Lung (tissue), 11 donors: ENCODE measurements at regions not wholly inside any gene's neighbourhood (a gene's known extent, or its start where the extent isn't known, plus 50 kb on each side); places are given as distances from the start of the nearest gene placed in this dataset.
A peak's percentile ranks its signal among the peaks of the same experiment; 100 is the strongest.

ENCODE experiments used
- ATAC-seq: fragments of 200-7000 bp; cut with Tn5 transposase; one replicate; pipeline ENCODE4 v1.9.1; 2020; ENCODE audit warnings: moderate number of reproducible peaks; ENCODE audit not compliant: insufficient read depth, low FRiP score
- DNase-seq, 3 donors: peaks; one replicate each; pipeline ENCODE4 v3.0.0-alpha.2; 2013 to 2017
- H3K27ac ChIP-seq, 2 donors: one replicate each; pipeline ENCODE4 v1.5.1; 2013; ENCODE audit warnings: mild to moderate bottlenecking in 2 of 2, moderate library complexity in 2 of 2, control low read depth in 1 of 2, inconsistent platforms in 1 of 2, low read depth in 1 of 2, low read length in 1 of 2
- H3K27me3 ChIP-seq, 3 donors: one replicate each; pipeline ENCODE4 v1.5.1; 2013; ENCODE audit warnings: low read length in 2 of 3; ENCODE audit not compliant: control insufficient read depth in 3 of 3, insufficient read depth in 3 of 3
- H3K36me3 ChIP-seq, 4 donors: one replicate each; pipeline ENCODE4 v1.5.1; 2013; ENCODE audit warnings: low read length in 4 of 4, mild to moderate bottlenecking in 1 of 4, moderate library complexity in 1 of 4; ENCODE audit not compliant: control insufficient read depth in 4 of 4, insufficient read depth in 4 of 4
- H3K4me1 ChIP-seq, 5 donors: one replicate each; pipeline ENCODE4 v1.5.1; 2013; ENCODE audit warnings: low read length in 5 of 5, mild to moderate bottlenecking in 2 of 5, moderate library complexity in 1 of 5; ENCODE audit not compliant: control insufficient read depth in 5 of 5, insufficient read depth in 5 of 5
- H3K4me3 ChIP-seq: one replicate; pipeline ENCODE4 v1.5.1; 2013; ENCODE audit warnings: mild to moderate bottlenecking, control low read depth, moderate library complexity
- H3K9ac ChIP-seq, 2 donors: one replicate each; pipeline ENCODE4 v1.5.1; 2013; ENCODE audit warnings: low read length in 2 of 2, control low read depth in 1 of 2; ENCODE audit not compliant: insufficient read depth in 1 of 2
- H3K9me3 ChIP-seq, 4 donors: one replicate each; pipeline ENCODE4 v1.5.1; 2013; ENCODE audit warnings: low read length in 3 of 4, mild to moderate bottlenecking in 1 of 4, moderate library complexity in 1 of 4; ENCODE audit not compliant: control insufficient read depth in 4 of 4, insufficient read depth in 3 of 4
- WGBS, 2 donors: extraction: QIAGEN DNeasy Blood & Tissue Kit; methylation state at CpG; one replicate each; pipeline ENCODE4 v1.1.7; 2013; 5-methylcytosine and 5-hydroxymethylcytosine counted together
- TF ChIP-seq, protein P1 (sequence below): IDR thresholded peaks from 2 replicates; pipeline ENCODE4 v1.5.1; 2012; ENCODE audit warnings: mild to moderate bottlenecking; ENCODE audit errors: control extremely low read depth, extremely low read depth
- donor health status: control.
- donor health status: control.
- donor health status: Bipolar disorder and iron deficiency.
- donor health status: healthy.
- donor health status: DM: yes; HTN: yes; CAD: no.

DNA sequence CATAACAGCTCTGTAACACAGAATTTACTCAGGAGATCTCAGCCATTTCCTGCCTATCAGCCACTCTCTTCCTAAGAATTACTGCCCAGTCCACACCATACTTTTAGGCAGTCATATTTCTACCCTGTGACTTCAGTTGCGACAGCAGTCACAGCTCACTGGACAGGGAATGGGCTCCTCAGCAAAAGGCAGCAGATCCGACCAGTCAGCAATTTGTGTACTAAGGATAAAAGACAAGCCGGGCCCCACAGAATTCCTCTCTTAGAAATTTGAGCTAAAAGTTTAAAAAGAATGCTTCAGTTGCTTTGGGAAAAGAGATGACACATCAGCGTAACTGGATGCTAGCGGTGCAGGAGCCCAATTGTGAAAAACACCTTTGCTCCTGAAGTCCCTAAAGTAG, 172.1 kb downstream of the ENC1 start:
- no peak for ATAC-seq
- Histone ChIP-seq H3K27ac (no peak overlapping the region), H3K9ac (no peak overlapping the region), H3K4me3 (no peak overlapping the region), H3K4me1 (peaks cover 0 to 5% (median 0%) of the 10 kb centered on the region in 5 donors), H3K36me3 (no peaks in the 10 kb centered on the region), H3K27me3 (no peaks in the 10 kb centered on the region), H3K9me3 (no peaks in the 10 kb centered on the region)
- TF ChIP-seq, protein P1, sequence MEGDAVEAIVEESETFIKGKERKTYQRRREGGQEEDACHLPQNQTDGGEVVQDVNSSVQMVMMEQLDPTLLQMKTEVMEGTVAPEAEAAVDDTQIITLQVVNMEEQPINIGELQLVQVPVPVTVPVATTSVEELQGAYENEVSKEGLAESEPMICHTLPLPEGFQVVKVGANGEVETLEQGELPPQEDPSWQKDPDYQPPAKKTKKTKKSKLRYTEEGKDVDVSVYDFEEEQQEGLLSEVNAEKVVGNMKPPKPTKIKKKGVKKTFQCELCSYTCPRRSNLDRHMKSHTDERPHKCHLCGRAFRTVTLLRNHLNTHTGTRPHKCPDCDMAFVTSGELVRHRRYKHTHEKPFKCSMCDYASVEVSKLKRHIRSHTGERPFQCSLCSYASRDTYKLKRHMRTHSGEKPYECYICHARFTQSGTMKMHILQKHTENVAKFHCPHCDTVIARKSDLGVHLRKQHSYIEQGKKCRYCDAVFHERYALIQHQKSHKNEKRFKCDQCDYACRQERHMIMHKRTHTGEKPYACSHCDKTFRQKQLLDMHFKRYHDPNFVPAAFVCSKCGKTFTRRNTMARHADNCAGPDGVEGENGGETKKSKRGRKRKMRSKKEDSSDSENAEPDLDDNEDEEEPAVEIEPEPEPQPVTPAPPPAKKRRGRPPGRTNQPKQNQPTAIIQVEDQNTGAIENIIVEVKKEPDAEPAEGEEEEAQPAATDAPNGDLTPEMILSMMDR, result no peak
- WGBS, 2 donors, result 97 to 98% methylated on average over 5 of the region's 5 CpGs
- DNase-seq, result no peak

DNA sequence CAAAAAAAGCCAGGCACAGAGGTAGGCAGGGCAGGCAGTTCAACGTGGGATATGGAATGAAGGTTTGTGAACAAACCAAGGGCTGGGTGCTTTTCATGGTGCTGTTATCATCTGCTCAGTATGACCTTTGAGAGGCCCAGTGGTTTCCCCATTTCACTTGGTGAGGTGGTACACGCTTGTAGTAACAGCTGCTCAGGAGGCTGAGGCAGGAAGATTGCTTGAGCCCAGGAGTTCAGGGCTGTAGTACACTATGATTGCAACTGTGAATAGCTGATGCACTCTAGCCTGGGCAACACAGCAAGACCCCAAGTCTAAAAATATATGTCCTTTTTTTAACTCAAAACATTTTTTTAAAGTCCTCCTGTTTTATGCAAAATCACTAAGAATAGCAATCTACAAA, 174.8 kb downstream of the ENC1 start:
- Histone ChIP-seq H3K27me3 (no peaks in the 10 kb centered on the region), H3K36me3 (no peaks in the 10 kb centered on the region), H3K4me3 (no peak overlapping the region), H3K9me3 (no peaks in the 10 kb centered on the region), H3K27ac (no peak overlapping the region), H3K9ac (no peak overlapping the region), H3K4me1 (peaks cover 0 to 5% (median 0%) of the 10 kb centered on the region in 5 donors)
- ATAC-seq (no peak), DNase-seq (no peak)
- TF ChIP-seq, protein P1, result no peak
- WGBS, 2 donors, result 94 to 98% methylated on average over 2 of the region's 2 CpGs

DNA sequence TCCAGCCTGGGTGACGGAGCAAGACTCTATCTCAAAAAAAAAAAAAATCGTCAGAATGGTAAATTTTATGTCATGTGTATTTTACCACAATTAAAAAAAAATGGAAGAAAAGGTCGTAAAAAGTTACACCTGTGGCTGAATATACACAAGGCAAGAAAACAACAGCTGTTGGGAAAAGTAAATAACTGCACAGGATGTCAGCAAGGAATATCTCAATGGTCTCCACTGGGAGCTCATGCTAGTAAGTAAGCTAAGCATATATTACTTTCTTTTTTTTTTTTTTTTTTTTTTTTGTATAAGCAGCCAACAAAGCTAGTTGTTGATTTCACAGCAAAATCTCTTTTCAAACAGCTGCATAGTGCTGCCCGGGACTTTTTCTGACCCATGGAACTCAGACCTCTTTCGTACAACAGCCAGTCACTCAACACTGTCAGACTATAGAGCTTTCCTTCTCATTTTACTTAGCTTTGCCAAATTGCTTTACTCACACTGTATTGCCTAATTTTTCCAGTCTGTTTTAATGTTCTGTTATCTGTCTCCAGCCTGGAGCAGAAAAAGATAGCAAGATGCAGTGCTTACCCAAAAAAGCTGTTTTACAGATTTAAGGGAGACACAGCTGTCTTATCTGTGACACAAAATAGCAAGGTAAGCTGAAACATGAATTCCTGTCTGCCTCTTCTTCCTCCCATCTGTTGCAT, 175.9 kb downstream of the ENC1 start:
- Histone ChIP-seq H3K36me3 (no peaks in the 10 kb centered on the region), H3K9me3 (no peaks in the 10 kb centered on the region), H3K27me3 (no peaks in the 10 kb centered on the region), H3K27ac (no peak overlapping the region), H3K4me3 (no peak overlapping the region), H3K4me1 (peaks cover 0 to 7% (median 0%) of the 10 kb centered on the region in 5 donors), H3K9ac (no peak overlapping the region)
- peak; percentile 19 for ATAC-seq
- peak; percentile 81 to 96 (median 91) for DNase-seq
- 81 to 85% methylated on average over 5 of the region's 5 CpGs for WGBS, 2 donors
- TF ChIP-seq, protein P1, result no peak

DNA sequence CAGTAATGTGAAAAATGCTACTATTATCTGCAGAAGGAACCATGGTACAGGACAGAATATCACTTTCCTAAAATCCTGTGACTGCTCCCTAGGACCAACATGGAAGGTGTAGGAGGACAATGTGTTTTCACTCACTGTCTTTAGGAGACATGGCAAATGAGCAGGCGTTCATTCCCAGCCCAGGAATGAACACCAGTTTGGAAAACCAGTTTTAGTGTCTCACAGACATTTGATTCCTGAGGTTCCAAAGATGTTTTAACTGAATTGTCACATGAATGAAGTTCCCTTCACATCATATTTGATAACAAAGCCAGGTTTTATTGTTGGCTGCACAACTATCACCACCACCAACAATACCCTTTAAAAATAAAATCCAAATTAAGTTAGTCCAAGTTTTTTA, 178.2 kb downstream of the ENC1 start:
- Histone ChIP-seq H3K36me3 (no peaks in the 10 kb centered on the region), H3K4me1 (peaks cover 0 to 24% (median 0%) of the 10 kb centered on the region in 5 donors), H3K27ac (no peak overlapping the region), H3K27me3 (no peaks in the 10 kb centered on the region), H3K4me3 (no peak overlapping the region), H3K9ac (no peak overlapping the region), H3K9me3 (no peaks in the 10 kb centered on the region)
- TF ChIP-seq, protein P1, result no peak
- 90% methylated on average over 1 of the region's 1 CpG for WGBS, 2 donors
- ATAC-seq, result no peak
- DNase-seq, result no peak
